GM12874 (cell line): ENCODE measurements at regions not wholly inside any gene's neighbourhood (a gene's known extent, or its start where the extent isn't known, plus 50 kb on each side); places are given as distances from the start of the nearest gene placed in this dataset.

Experiments
- TF ChIP-seq, protein P1 (sequence below): IDR thresholded peaks from 2 replicates; pipeline ENCODE4 v1.5.1; 2011; ENCODE audit warnings: low read depth, mild to moderate bottlenecking, control low read depth, low read length, moderate library complexity; ENCODE audit not compliant: insufficient read depth

DNA sequence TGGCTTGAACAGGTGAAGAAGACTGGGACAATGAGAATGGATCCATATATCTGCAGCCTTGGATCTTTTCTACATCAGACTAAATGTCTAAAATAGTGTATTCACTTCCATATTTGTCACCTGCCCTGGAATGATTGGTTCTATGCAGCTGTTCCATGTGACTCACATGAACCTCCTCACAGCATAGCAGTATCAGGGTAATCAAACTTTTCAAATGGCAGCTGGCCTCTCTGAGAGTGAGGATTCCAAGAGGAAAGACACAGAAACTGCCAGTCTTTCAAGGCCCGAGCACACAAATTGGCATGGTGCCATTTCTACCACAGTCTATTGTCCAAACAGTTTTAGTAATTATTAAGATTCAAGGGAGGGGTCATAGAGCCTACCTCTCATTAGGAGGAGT is 859.3 kb downstream of the BCL11A start:
- TF ChIP-seq, protein P1, sequence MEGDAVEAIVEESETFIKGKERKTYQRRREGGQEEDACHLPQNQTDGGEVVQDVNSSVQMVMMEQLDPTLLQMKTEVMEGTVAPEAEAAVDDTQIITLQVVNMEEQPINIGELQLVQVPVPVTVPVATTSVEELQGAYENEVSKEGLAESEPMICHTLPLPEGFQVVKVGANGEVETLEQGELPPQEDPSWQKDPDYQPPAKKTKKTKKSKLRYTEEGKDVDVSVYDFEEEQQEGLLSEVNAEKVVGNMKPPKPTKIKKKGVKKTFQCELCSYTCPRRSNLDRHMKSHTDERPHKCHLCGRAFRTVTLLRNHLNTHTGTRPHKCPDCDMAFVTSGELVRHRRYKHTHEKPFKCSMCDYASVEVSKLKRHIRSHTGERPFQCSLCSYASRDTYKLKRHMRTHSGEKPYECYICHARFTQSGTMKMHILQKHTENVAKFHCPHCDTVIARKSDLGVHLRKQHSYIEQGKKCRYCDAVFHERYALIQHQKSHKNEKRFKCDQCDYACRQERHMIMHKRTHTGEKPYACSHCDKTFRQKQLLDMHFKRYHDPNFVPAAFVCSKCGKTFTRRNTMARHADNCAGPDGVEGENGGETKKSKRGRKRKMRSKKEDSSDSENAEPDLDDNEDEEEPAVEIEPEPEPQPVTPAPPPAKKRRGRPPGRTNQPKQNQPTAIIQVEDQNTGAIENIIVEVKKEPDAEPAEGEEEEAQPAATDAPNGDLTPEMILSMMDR: no peak

DNA sequence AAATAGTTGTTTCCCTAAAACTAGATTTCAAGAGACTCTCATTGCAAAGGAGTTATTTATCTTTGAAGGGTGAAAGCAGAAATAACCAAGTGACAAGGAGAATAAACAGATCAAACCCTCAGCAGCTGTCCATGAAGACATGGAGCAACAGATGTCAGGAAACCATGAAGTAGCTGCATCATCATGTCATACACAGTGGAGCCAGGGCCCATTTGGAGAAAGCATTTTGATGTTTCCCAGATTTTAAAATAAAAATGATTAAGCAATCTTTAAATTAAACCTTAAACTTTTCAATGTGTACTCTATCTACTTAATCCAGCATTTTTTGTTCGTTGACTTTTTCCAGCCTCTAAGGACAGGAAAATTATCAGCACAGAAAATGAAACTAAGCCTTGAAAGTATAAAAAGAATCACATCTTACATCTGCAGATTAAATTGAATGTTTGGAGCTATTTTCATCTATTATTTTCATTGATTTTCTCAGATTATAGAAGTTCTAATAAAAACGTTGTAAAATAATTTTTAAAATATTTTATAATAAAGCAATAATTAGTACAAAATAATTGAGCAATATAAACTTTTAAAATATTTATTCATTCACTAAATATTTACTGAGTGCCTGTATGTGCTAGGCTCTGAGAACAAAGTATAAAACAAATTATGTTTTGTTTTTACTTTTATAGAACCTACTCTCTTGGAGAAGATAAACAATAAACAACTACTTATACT is 860.1 kb downstream of the BCL11A start:
- TF ChIP-seq, protein P1: no peak

DNA sequence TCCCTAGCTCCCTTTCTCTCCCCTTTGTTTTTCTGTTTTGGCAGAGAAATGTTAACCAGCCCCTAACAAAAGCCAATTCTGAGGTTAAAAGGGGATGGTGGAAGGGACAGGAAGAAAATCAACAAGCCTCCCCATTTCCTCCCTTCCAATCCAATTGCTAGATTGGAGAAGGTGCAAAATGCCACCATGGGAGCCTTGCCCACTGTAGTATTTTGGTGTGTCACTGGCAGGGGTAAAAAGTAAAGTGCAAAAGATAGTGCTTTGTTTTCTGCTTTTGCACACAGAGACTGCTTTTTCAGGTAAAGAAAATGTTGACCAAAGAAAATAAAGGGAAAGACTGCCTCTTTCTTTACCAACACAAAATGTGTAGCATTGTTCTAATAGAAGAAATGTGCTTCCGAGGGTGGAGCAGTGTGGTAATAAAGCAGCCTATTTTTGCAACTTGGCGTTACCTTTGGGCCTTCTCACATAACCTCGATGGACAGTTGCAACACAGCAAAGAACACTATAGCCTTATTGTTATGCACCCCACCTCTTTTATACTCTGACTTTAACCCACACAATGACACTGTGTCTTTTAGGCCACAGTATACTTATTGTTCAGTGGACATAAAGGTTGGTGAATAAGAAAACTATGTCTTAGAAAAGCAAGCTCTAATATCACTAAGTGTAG is 861.8 kb downstream of the BCL11A start:
- TF ChIP-seq, protein P1: no peak

DNA sequence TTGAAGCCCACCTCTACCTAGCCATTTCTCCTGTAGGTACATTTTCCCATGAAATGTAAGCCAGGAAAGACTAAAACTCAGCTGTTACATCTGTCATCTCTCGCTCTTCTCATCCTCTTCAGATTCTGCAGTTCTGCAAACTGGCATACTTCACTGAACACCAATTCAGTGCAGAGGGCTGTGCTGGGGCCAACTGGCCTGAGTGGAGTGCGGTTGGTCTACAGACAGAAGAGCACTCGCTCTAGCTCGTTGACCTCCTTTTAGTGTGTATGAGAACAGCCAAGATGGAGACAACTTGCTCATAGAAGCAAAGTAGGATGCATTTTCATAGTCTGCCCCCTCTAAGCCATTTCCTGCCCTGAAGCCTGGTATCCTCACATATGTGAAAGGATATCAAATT is 862.6 kb downstream of the BCL11A start:
- TF ChIP-seq, protein P1: no peak

DNA sequence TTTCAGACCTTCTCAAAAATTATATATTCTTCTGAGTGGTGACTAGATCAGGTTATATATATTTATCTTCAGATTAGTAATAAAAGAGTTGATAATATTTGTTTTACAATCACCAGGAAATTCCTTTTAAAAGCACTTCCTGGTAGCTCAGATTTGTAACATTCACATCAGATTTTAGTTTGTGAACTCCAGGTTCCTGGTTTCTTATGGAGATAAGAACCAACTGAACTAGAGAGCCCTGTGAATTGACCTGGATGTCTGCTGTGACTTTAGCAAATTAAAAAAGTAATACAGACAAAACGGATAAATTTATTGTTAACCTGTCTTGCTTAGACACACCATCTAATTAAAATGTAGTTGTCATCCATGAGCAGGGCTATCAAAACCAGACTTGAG is 868.7 kb downstream of the BCL11A start:
- TF ChIP-seq, protein P1: no peak

DNA sequence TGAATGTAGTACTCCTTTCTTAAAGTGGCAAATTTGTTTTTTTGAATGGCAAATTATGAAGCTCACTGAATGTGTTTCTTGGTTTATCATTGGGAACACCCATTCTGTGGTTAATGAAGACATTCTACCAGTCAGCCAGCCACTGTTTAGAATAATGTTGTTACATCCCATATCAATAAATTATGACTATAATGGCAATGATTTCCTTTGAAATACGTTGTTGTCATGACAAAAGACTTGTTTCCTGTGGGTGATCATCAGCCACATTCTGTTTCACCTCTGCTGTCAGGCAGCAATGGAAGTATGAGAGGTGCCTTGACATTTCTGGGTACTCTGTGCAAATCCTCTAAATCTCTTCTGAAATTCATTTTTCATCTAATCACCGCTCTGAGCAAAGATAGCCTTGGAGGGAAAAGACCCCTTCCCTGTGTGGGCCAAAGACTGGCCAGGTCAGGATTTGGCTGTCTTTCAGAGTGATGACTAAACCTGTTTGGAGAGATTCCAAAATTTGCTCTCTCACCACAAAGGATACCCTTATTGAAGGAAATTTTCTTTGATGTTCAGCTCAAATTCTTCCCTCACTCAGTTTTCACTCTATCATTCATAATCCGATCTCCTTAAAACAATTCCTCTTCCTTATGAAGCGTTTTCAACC is 869.2 kb downstream of the BCL11A start:
- TF ChIP-seq, protein P1: no peak

DNA sequence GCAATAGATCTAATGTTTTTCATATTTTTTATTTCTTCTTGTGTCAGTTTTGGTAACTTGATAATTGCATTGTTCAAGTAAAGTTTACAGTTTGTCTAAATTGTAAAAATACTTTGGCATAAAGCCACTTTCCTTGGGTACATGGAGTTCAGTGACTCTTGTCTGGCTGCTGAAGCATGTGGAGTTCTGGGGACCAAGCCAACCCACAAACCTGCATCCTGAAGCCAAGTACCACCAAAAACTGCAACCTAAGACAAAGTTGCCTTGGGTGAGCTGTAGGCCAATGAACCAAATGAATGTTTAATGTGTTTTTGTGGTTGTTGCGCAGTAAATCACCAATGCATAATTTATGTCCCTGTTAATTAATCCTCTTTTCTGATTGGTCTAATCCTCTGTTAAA is 872.6 kb downstream of the BCL11A start:
- TF ChIP-seq, protein P1: no peak
